SKM-1 (cell line): ENCODE measurements at regions not wholly inside any gene's neighbourhood (a gene's known extent, or its start where the extent isn't known, plus 50 kb on each side); places are given as distances from the start of the nearest gene placed in this dataset.

ENCODE experiments used
- DNase-seq: peaks from one replicate; lab custom pipeline; 2025; ENCODE audit not compliant: unreplicated experiment; lab: John Stamatoyannopoulos, UW

DNA sequence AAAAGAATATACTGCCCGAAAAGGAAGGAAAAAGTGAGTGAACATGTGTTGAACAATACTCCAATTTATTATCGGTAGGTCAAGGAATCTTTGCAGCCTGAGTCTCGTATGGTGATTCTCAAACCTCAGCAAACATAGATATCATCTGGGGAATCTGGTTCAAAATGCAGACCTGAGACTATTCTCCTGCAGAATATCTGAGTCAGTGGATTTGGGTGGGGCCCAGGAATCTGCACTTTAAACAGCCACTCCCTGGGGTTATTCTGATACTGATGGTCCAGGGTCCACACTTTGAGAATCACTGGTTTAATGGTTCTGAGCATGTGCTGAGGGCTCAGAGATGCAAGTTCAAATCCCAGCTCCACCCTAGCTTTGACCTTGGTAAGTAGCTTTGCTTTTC is 53.6 kb upstream of the GRK3 start:
- DNase-seq: no peak

DNA sequence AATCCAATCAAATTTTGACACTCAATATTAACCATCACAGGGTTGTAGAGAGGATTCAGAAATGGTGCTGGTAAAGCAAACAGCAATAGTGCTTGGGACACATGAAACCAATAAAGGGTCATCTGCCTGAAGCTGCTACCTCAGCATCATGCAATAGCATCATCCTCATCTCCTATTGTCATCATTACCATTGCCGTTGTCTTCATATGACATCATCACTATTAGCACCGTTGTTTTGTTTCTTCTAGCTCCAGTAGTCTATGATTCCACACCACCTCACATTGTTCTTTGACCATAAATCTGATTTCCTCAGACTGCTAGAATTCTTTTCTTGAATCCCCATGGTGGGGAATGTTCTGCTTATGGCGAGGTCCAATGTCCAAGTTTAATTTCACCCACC is 52.8 kb upstream of the GRK3 start:
- DNase-seq: no peak

DNA sequence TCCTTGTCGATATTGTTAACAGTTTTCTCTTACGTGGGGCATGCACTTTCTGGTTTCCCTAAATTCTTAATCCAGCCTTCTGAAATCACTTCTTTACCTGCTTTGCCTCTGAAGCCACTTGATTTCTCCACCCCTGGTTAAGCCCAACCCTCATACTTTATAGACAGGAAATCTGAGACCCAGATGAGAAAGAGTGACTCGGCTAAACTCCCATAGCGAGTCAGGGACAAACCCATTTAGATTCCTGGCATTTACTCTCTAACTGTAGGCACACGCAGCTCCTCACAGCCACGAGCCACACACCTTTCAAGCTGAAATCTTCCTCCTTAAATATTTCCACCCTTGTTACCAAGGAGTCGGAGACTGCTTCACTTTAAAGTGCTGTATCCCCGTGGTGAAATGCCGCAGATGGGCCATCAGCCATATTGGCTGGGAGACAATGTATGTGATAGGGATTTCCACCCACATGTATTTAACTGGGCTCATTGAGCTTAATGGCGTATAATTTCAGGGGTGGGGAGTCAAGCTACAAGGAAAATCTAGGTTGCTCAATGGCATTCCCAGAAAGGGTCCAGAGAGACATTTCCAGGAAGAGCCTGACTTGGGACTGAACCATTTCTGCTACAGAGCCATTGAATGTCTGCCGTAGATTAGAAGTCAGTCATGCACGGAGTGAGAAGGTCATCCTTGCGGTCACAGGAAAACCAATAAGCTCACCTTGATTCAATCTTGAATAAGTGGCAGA is 49.9 kb upstream of the GRK3 start:
- DNase-seq: no peak
